Left renal cortex interstitium (tissue), 4 donors: ENCODE measurements at regions not wholly inside any gene's neighbourhood (a gene's known extent, or its start where the extent isn't known, plus 50 kb on each side); places are given as distances from the start of the nearest gene placed in this dataset.
"Not testable (repeated sequence)": the region's sequence is repeated elsewhere in the genome, so short reads cannot be mapped to it uniquely, and the experiment has no call there.

ENCODE experiments used
- DNase-seq, 4 donors: peaks; one replicate each; pipeline ENCODE4 v3.0.0-alpha.2; 2013; ENCODE audit warnings: low read depth in 4 of 4, low spot score in 2 of 4, missing footprints in 1 of 4

GRCh38 chr4:82194329-82194728, 179.5 kb downstream of the HNRNPD start:
- no peak for DNase-seq

GRCh38 chr4:82192017-82192673, 181.6 kb downstream of the HNRNPD start:
- DNase-seq = no peak

- no peak for DNase-seq
These were observed 192.0 kb downstream of the HNRNPD start for GRCh38 chr4:82181789-82182188.

GRCh38 chr4:82172186-82172585, 201.6 kb downstream of the HNRNPD start:
- DNase-seq = no peak

DNA sequence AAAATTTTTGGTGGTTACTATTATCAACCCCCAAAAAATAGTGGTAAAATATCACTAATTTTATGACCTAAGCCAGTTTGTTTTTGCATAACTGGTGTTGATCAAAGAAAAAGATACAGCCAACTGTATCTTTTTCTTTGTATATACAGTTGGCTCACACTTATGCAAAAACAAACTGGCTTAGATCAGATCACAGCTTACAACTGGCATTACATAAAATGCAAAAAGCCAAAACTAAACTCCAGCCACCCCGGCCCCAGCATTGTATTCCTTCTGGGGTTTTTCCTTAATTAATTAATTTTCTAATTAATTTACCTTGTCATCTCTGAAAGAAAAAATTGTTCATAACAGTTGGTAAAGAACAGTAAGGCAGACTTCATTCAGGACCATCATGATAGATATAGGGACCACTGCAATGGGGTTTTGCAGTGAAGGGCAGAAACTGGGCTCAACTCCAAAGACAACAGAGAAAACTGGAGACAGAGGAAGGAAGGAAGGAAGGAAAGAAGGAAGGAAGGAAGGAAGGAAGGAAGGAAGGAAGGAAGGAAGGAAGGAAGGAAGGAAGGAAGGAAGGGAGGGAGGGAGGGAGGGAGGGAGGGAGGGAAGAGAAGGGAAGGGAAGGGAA, 202.1 kb downstream of the HNRNPD start:
- no peak for DNase-seq

DNA sequence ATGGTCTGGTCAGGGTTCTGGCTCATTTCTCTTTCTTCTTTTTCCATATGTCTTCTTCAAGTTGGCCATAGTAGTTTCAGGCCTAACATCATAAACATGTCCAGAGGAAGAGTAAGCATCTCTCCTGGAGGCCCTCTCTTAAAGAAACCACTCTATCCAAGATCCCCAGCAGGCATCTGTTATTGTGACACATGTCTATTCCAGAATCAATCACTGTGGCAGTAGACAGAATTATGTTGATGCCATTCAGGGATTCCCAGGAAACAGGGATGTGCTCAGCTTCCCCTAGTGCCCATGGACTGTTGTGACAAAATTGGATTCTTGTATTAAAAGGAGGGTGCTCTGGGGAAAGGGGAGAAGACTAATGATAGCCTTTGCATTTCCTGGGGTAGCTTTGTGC, 224.0 kb downstream of the HNRNPD start:
- no peak for DNase-seq

DNA sequence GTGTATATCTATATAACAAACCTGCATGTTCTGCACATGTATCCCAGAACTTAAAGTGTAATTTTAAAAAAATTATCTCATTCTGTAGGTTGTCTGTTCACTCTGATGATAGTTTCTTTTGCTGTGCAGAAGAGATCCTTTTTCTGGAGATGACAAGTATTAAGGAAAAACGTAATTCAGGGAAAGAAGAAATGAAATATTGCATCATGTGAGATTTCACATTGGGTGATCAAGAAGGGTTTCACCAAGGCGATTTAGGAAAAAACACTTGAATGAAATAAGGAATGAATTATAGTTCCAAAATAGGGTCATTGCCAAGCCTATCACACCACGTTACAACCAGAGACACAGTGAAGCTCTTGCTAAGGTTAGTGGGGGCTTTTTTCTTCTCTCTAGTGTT, 227.9 kb downstream of the HNRNPD start:
- DNase-seq = no peak

DNA sequence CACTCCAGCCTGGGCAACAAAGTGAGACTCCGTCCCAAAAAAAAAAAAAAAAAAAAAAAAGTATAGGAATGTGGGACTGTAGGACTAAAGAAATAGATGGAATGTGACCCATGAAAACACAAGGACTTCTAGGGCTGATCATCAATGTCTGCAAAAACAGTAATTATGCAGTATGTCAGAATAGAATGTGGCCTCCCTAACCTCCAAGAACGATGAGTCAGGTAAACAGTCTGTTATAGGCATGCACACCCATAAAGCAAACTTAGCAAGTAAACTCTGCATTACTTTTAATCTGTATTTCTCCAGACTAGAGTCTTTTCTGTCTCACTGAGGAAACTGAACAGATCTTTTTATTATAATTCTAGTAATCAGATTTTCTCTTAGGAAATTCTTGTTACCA, 233.4 kb downstream of the HNRNPD start:
- DNase-seq = no peak

- DNase-seq = no peak
These were observed 234.5 kb downstream of the HNRNPD start for GRCh38 chr4:82139287-82139686.

DNA sequence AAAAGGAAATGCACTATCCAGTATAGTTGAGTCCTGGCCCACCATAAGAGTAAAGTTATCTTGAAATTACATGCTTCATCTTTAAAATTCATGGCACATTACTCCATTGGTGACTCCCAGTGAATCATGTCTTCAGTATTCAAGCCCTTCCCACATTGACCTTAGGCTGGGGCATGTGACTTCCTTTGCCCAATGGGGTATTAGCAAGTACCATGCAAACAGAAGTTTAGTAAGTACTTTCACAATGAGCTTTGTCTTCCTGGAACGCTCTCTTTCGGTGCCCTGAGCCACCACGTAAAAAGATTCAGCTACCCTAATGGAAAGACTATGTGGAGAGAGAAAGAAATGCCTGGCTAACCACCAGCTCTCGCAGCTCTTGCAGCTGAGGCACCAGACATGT, 235.4 kb downstream of the HNRNPD start:
- no peak for DNase-seq

GRCh38 chr4:82136161-82136801, 237.5 kb downstream of the HNRNPD start:
- no peak for DNase-seq

DNA sequence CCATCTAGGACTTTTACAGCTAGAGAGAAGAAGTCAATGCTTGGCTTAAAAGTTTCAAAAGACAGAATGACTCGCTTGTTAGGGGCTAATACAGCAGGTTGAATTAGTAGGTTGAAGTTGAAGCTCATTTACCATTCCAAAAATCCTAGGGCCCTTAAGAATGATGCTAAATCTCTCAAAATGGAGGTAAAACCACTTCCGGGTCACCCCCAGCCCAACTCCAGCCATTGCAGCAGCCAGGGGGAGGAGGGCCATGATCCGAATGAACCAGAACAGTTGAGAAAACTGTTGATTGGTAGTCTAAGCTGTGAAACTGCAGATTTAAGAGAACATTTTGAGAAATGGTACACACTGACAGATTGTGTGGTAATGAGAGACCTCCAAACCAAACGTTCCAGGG, 245.4 kb downstream of the HNRNPD start:
- DNase-seq = no peak

- no peak for DNase-seq
These were observed 247.2 kb downstream of the HNRNPD start for GRCh38 chr4:82126512-82127040.

DNA sequence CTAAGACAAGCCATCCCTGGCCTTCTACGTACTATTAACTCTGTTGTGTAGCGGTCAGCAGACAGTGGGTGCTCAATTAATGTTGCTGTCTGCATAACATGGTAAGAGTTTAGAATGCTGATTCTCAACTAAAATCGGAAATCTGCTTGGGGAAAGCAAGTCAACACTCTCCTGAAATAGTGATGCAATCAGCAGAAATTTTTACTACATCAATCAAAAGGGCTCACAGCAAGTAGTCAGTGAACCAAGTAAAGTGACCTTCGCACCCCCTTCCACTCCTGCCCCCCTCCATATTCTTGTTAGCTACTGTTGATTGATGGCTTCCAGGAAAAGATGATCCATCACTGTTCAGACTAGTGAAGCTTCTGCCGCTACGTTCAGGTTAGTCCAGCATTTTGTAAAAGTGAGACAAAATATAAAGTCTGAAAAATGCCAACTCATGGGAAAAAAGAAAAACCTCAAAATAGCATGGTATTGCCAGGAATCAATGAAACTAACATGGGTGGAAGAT, 247.9 kb downstream of the HNRNPD start:
- DNase-seq = no peak

GRCh38 chr4:82124932-82125786, 248.6 kb downstream of the HNRNPD start:
- no peak for DNase-seq

DNA sequence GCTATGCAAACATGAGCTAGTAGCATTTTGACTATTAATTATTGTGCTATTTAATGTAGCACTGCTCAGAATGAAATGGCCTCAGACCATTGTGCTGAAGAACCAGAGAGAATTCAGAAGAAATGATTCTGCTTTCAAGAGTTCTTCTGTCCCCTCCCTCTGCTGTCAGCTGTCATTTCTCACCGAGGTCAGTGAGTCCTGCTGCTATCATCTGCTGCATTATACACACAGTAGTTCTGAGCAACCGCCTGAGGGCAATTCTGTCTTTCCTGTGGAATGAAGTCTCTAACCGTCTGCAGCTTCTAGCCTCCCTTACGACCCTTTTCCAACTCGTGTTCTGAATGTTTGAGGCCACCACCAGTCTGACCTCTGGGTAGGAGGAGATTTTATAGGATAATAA, 249.4 kb downstream of the HNRNPD start:
- no peak for DNase-seq

DNA sequence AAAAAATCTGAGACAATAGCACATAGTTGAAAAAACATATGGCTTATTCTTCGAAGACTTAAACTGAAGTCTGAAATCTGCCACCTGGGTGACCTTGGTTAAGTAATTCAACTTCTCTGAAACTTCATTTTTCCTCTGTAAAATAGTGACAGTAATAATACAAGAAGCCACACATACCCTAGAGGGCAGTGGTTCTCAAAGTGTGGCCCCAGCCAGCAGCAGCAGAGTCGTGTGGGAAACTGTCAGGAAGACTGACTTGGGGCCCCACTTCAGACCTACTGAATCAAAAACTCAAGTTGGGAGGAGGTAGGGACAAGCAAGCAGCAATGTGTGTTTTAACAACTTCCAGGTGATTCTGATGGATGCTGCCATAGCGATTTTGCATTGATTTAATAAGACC, 249.9 kb downstream of the HNRNPD start:
- DNase-seq = no peak

DNA sequence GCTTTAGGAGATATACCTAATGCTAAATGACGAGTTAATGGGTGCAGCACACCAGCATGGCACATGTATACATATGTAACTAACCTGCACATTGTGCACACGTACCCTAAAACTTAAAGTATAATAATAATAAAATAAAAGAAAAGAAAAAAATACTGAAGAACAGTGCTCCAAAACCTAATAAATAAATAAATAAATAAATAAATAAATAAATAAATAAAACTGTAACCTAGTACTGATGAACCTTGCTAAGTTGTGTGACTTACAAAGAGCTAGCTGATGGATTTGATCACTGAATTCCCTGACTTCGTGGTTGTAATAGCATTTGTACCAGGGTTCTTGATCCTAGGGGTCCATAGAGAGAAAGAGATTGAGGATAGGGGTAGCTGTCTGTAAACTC, 258.6 kb downstream of the HNRNPD start:
- not testable (repeated sequence) for DNase-seq

GRCh38 chr4:82108506-82108905, 265.3 kb downstream of the HNRNPD start:
- no peak for DNase-seq

GRCh38 chr4:82104578-82104977, 269.2 kb downstream of the HNRNPD start:
- DNase-seq = no peak
